ENCODE measurements at regions not wholly inside any gene's neighbourhood (a gene's known extent, or its start where the extent isn't known, plus 50 kb on each side); places are given as distances from the start of the nearest gene placed in this dataset.
"Not testable (repeated sequence)": the region's sequence is repeated elsewhere in the genome, so short reads cannot be mapped to it uniquely, and the experiment has no call there.

DNA sequence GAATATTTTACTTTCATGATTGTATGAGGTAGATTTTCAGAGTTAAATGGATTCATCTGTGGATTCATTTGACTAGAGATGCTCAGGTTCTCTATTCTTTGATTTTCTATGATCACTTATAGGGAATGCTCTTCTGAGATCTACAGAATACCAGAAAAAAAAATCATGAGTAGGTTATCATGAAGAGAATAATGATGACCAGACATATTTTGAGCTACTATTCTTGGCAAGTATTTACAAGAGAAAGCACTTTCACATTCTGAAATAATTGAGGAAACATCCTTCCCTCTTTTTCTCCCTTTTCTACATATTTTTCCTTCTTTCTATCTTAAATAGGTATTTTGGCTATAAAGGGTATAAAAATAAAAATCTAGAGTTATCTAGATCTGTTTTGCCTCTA lies 543.0 kb upstream of the TUSC1 start:
- no peak for DNase-seq (ENCODE audit: low read depth)
- TF ChIP-seq, protein P1, sequence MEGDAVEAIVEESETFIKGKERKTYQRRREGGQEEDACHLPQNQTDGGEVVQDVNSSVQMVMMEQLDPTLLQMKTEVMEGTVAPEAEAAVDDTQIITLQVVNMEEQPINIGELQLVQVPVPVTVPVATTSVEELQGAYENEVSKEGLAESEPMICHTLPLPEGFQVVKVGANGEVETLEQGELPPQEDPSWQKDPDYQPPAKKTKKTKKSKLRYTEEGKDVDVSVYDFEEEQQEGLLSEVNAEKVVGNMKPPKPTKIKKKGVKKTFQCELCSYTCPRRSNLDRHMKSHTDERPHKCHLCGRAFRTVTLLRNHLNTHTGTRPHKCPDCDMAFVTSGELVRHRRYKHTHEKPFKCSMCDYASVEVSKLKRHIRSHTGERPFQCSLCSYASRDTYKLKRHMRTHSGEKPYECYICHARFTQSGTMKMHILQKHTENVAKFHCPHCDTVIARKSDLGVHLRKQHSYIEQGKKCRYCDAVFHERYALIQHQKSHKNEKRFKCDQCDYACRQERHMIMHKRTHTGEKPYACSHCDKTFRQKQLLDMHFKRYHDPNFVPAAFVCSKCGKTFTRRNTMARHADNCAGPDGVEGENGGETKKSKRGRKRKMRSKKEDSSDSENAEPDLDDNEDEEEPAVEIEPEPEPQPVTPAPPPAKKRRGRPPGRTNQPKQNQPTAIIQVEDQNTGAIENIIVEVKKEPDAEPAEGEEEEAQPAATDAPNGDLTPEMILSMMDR (conservative IDR thresholded peaks at IDR 0.05; ENCODE audit: low read depth, low read length), result no peak
- no peak overlapping the region for H3K4me3 ChIP-seq (ENCODE audit: low read length)

DNA sequence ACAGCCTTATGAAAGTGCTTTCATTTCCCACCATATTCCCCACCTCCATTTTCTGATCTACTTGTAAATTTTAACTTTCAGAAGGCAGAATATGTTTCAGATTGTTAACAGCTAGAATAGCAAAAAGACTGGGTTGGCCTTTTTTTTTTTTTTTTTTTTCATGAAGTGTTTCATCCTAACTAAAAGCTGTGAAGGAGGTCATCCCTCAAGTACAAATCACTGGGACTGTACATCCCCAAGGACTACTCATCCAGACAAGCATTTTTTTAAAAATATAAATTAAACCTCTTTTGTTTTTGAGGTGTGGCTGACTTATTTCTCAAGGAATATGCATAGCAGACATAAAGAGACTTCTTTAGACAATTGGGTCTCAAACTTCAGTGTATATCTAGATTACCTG lies 542.1 kb upstream of the TUSC1 start:
- TF ChIP-seq, protein P1 (conservative IDR thresholded peaks at IDR 0.05; ENCODE audit: low read depth, low read length), result no peak
- no peak for DNase-seq (ENCODE audit: low read depth)
- H3K4me3 ChIP-seq (ENCODE audit: low read length), result no peak overlapping the region

DNA sequence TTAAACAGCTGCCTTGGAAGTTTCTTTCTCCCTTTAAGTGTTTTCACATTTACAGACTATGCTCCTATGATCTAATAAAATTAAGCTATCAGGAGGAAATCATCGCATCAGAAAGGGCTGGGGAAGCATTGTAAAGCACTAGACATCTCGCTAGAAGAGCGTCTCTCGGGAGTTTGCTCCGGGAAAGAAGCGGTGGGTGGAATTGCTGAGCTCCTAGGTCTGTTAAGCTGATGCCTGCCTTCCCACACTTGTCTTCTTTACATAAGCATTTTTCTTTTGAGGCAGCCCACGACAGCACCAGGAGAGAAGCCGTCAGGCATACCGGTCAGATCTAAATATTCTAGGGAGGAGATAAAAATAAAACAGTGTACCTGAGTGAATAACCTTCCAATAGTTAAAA lies 541.7 kb upstream of the TUSC1 start:
- H3K4me3 ChIP-seq (ENCODE audit: low read length), result no peak overlapping the region
- no peak for DNase-seq (ENCODE audit: low read depth)
- TF ChIP-seq, protein P1 (conservative IDR thresholded peaks at IDR 0.05; ENCODE audit: low read depth, low read length), result no peak

DNA sequence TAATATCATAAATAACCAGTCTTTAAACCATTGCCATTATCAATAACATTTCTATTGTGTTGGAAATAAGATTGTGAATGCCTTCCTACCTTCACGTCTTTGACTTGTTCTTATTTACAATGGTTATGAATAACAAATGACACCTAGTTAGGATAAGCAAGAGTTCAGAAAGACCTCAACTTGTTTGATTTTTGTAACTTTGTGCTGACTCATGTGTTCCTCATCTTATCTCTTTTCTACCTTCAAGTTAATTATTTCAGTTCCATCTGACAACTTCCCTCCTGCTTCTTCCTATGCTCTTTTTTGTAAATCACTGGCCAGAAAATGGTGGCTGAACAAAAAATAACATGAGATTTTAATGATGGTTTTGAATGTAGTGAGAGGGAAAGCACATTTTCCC lies 538.5 kb upstream of the TUSC1 start:
- DNase-seq (ENCODE audit: low read depth), result no peak
- H3K4me3 ChIP-seq (ENCODE audit: low read length), result no peak overlapping the region
- TF ChIP-seq, protein P1 (conservative IDR thresholded peaks at IDR 0.05; ENCODE audit: low read depth, low read length), result no peak

DNA sequence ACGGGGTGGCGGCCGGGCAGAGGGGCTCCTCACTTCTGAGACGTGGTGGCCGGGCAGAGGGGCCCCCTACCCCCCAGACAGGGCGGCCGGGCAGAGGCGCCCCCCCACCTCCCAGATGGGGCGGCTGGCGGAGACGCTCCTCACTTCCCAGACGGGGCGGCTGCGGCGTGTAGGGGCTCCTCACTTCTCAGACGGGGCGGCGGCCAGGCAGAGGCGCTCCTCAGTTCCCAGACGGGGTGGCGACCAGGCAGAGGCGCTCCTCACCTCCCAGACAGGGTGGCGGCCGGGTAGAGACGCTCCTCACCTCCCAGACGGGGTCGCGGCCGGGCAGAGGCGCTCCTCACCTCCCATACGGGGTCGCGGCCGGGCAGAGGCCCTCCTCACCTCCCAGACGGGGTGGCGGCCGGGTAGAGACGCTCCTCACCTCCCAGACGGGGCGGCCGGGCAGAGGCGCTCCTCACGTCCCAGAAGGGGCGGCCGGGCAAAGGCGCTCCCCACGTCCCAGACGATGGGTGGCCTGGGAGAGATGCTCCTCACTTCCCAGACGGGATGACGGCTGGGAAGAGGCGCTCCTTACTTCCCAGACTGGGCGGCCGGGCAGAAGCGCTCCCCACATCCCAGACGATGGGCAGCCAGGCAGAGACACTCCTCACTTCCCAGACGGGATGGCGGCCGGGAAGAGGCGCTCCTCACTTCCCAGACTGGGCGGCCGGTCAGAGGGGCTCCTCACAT lies 536.6 kb upstream of the TUSC1 start:
- DNase-seq (ENCODE audit: low read depth); H3K4me3 ChIP-seq (ENCODE audit: low read length): not testable (repeated sequence)

DNA sequence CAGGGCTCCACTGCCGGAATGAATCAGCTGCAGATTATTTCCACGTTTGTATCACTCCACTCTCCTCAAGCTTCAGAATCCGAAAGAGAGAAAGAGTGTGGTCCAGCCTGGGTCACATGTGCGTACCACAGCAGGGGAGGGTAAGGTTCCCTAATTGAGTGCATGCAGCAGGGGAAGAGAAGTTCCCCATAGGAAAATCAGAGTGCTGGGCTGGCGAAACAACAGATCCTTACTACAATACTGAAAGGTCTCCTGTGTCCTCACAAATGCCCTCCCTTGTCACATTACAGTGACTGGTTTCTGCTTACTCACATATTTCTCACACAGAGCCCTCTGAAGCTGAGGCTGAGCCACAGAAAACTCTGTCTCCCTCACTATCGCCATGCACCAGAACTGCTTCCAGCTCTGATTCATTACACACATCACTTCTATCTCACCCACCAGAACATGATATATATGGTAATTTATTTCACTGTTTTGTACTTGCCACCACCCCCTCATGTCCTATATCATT lies 532.2 kb upstream of the TUSC1 start:
- H3K4me3 ChIP-seq (ENCODE audit: low read length), result no peak overlapping the region
- no peak for DNase-seq (ENCODE audit: low read depth)
- TF ChIP-seq, protein P1 (conservative IDR thresholded peaks at IDR 0.05; ENCODE audit: low read depth, low read length), result no peak

DNA sequence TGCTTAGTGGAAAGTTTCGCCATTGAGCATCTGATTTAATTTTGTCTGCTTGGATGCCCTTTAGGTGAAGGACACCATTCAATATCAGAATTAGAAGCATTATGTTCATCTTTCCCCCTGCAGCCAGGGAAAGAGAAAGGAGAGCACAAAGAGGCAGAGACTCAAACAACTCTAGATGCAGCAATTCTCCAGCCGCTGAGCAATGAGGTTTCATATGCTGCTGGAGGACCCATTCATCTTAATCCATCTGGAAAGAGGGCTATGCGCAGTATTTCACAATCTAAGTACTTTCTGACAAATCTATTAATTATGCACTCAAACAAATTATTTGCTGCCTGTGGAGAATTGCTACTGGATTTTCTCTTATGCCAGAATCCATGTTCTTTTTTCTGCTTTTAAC lies 527.0 kb upstream of the TUSC1 start:
- TF ChIP-seq, protein P1 (conservative IDR thresholded peaks at IDR 0.05; ENCODE audit: low read depth, low read length), result no peak
- H3K4me3 ChIP-seq (ENCODE audit: low read length), result no peak overlapping the region
- DNase-seq (ENCODE audit: low read depth), result no peak

All from retinal pigment epithelial cell (primary cell).